ENCODE measurements at regions not wholly inside any gene's neighbourhood (a gene's known extent, or its start where the extent isn't known, plus 50 kb on each side); places are given as distances from the start of the nearest gene placed in this dataset.

DNA sequence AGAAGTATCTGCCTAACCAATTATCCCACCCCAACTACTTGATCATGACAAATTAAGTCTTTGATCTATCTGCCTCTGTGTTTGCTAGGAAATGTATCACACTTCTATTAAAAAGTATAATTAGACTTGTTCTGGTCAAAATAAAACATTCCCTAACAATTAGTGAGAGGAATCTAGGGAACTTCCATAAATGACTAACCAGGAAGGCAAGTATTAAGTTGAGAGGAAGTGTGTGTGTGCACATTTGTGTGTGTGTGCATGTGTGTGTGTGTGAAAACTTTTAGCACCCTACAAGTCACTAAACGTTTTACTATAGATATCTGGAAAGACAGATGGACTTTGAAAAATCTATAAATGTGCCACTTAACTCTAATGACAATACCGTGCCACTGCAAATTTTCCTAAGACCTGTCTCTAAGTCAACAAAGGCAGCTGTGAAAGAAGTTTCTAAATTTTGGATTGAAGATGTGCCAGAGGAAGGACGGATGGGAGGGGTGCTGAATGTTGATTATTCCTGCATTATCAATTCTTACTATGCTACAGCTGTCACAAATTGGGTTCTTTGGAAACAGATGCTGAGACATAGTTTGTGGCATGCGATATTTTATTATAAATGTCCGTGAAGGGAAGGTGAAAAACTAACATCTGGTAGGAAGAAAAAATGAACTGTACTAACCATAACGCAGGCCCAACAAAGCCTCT is 567.1 kb downstream of the PTPRC start:
- no peak overlapping the region for H3K4me3 ChIP-seq (ENCODE audit: severe bottlenecking)
- H3K36me3 ChIP-seq (ENCODE audit: low read depth), result no peaks in the 10 kb centered on the region
- DNase-seq (ENCODE audit: low spot score) (no peak), ATAC-seq (ENCODE audit: low read depth) (no peak)
- H3K27me3 ChIP-seq (ENCODE audit: insufficient read depth, poor library complexity, severe bottlenecking), result no peaks in the 10 kb centered on the region
- H3K27ac ChIP-seq (ENCODE audit: poor library complexity, severe bottlenecking), result no peak overlapping the region
- TF ChIP-seq CTCF (IDR thresholded peaks at IDR 0.05; ENCODE audit: poor library complexity, severe bottlenecking), result no peak
- H3K4me1 ChIP-seq (ENCODE audit: insufficient read depth, poor library complexity, severe bottlenecking), result no peaks in the 10 kb centered on the region
- H3K9me3 ChIP-seq (ENCODE audit: severe bottlenecking), result no peaks in the 10 kb centered on the region

DNA sequence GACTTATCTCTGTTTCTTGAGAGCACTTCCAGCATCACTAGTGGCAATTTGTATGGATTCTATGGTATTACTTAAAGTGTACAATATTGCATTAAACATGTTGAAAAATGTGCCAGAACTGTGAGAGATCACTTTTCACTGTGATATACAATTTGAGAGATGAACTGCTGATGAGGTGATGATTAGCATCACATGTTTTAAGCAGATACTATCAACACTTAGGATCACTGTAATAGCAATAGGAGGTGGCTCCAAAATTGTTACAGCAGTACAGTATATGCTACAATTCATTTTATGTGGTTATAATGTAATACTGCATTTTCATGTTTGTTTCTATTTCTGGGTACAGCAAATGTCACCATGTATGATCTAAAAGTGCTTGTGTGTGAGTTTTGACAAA is 570.0 kb downstream of the PTPRC start:
- no peak for TF ChIP-seq CTCF (IDR thresholded peaks at IDR 0.05; ENCODE audit: poor library complexity, severe bottlenecking)
- Histone ChIP-seq H3K4me3 (ENCODE audit: severe bottlenecking) (no peak overlapping the region), H3K9me3 (ENCODE audit: severe bottlenecking) (peaks cover 2% of the 10 kb centered on the region), H3K36me3 (ENCODE audit: low read depth) (no peaks in the 10 kb centered on the region), H3K4me1 (ENCODE audit: insufficient read depth, poor library complexity, severe bottlenecking) (no peaks in the 10 kb centered on the region), H3K27me3 (ENCODE audit: insufficient read depth, poor library complexity, severe bottlenecking) (no peaks in the 10 kb centered on the region), H3K27ac (ENCODE audit: poor library complexity, severe bottlenecking) (no peak overlapping the region)
- ATAC-seq (ENCODE audit: low read depth), result no peak
- DNase-seq (ENCODE audit: low spot score), result no peak

GRCh38 chr1:199218065-199218464 is 579.2 kb downstream of the PTPRC start:
- Histone ChIP-seq H3K27me3 (ENCODE audit: insufficient read depth, poor library complexity, severe bottlenecking) (no peaks in the 10 kb centered on the region), H3K36me3 (ENCODE audit: low read depth) (no peaks in the 10 kb centered on the region), H3K9me3 (ENCODE audit: severe bottlenecking) (no peaks in the 10 kb centered on the region), H3K4me3 (ENCODE audit: severe bottlenecking) (no peak overlapping the region), H3K4me1 (ENCODE audit: insufficient read depth, poor library complexity, severe bottlenecking) (no peaks in the 10 kb centered on the region), H3K27ac (ENCODE audit: poor library complexity, severe bottlenecking) (no peak overlapping the region)
- no peak for ATAC-seq (ENCODE audit: low read depth)
- TF ChIP-seq CTCF (IDR thresholded peaks at IDR 0.05; ENCODE audit: poor library complexity, severe bottlenecking), result no peak
- DNase-seq (ENCODE audit: low spot score), result no peak

DNA sequence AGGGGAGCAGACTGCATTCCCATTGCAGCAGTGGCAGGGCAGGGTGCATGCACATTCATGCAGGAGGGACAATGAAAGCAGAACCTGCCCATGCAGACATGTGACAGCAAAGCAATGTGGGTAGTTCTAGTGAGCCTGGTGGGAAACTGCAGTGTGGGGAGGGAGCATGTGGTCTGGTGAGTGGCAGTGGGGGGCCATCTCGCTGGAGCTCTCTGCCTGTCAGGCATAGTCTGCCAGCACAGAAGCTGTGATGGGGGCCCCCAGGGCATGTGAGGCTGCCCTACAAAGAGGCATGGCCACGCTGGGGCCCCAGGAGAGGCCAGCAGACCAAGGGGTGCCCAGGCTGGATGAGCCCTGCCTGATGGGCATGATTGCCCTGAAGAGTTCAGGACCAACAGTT is 579.7 kb downstream of the PTPRC start:
- Histone ChIP-seq H3K36me3 (ENCODE audit: low read depth) (no peaks in the 10 kb centered on the region), H3K9me3 (ENCODE audit: severe bottlenecking) (no peaks in the 10 kb centered on the region), H3K27ac (ENCODE audit: poor library complexity, severe bottlenecking) (no peak overlapping the region), H3K27me3 (ENCODE audit: insufficient read depth, poor library complexity, severe bottlenecking) (no peaks in the 10 kb centered on the region), H3K4me1 (ENCODE audit: insufficient read depth, poor library complexity, severe bottlenecking) (no peaks in the 10 kb centered on the region), H3K4me3 (ENCODE audit: severe bottlenecking) (no peak overlapping the region)
- TF ChIP-seq CTCF (IDR thresholded peaks at IDR 0.05; ENCODE audit: poor library complexity, severe bottlenecking), result no peak
- no peak for ATAC-seq (ENCODE audit: low read depth)
- no peak for DNase-seq (ENCODE audit: low spot score)

GRCh38 chr1:199220031-199220430 is 581.2 kb downstream of the PTPRC start:
- Histone ChIP-seq H3K36me3 (ENCODE audit: low read depth) (no peaks in the 10 kb centered on the region), H3K9me3 (ENCODE audit: severe bottlenecking) (no peaks in the 10 kb centered on the region), H3K4me1 (ENCODE audit: insufficient read depth, poor library complexity, severe bottlenecking) (no peaks in the 10 kb centered on the region), H3K4me3 (ENCODE audit: severe bottlenecking) (no peak overlapping the region), H3K27me3 (ENCODE audit: insufficient read depth, poor library complexity, severe bottlenecking) (no peaks in the 10 kb centered on the region), H3K27ac (ENCODE audit: poor library complexity, severe bottlenecking) (no peak overlapping the region)
- ATAC-seq (ENCODE audit: low read depth) (no peak), DNase-seq (ENCODE audit: low spot score) (no peak)
- no peak for TF ChIP-seq CTCF (IDR thresholded peaks at IDR 0.05; ENCODE audit: poor library complexity, severe bottlenecking)
